HG02623 (cell line): ENCODE measurements at regions not wholly inside any gene's neighbourhood (a gene's known extent, or its start where the extent isn't known, plus 50 kb on each side); places are given as distances from the start of the nearest gene placed in this dataset.

Source experiments
- ATAC-seq: cut with Tn5 transposase; IDR thresholded peaks from one replicate; pipeline ENCODE4 v1.9.1; 2021; ENCODE audit warnings: moderate library complexity; ENCODE audit not compliant: unreplicated experiment

GRCh38 chr5:147162740-147163139, 72.1 kb upstream of the STK32A start:
- ATAC-seq: no peak

DNA sequence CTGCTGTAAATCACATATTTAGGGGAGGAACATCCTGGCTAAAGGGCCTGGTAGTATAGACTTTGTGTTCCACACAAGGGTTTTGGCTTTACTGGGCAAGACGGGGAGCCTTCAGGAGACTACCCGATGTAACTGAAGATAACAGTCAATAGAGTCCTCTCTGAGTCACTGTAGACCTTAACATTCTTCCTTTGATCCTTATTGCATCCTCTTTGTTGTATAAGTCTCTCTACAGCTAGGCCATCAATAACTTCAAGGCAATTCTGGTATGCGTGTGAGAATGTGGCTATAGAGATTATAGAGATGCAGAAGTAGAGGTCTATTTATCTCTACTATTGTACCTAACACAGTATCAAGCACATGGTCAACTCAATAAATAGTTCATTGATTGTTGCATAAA, 67.3 kb upstream of the STK32A start:
- ATAC-seq: no peak

- ATAC-seq: no peak
Measured at GRCh38 chr5:147168578-147169327, 66.1 kb upstream of the STK32A start.

- no peak for ATAC-seq
Measured at GRCh38 chr5:147169399-147169798, 65.4 kb upstream of the STK32A start.

- no peak for ATAC-seq
Measured at GRCh38 chr5:147169901-147170300, 64.9 kb upstream of the STK32A start.

DNA sequence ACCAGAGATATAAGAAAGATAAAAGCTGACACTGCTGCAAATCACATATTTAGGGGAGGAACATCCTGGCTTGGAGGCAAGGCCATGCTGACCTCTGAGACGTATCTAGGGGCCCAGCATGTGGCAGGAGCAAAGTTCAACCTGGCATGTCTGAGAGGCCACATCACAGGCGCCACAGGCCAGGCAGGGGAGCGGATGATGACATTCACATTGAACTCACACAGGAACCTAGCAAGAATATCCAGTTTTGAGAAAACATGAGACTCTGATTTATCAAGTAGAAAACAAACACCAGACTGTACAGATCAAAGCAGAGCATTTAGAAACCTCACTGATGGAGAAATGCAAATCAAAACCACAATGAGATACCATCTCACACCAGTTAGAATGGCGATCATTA, 64.2 kb upstream of the STK32A start:
- peak; percentile 64 for ATAC-seq

- no peak for ATAC-seq
Measured at GRCh38 chr5:147174671-147175265, 60.1 kb upstream of the STK32A start.

DNA sequence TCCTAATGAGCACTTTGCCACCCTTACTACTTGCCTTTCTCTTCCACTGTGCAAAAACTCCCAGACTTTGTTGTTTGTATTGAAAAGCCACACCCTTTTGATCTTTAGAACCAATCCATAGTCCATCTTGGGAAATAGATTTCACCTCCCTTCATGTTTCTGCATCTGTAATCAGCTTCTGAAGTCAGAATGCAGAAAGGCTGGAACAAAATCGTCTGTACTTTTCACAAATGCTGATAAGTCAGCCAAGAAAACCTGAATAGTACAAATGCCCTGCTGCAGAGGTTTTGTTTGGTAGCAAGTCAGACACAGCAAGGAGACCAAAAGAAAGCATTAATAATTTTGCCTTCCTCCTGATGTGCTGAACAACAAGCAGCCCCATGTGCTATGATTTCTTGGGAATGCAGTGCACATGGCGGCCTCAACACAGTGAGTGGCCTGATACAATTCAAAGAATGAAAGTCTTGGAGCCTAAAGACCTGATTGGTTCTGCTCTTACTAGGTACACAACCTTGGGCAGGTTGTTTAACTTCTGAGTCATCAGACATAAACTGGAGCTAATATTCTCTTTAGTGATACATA, 59.2 kb upstream of the STK32A start:
- ATAC-seq: no peak

- no peak for ATAC-seq
Measured at GRCh38 chr5:147176422-147176821, 58.4 kb upstream of the STK32A start.

- ATAC-seq: no peak
Measured at GRCh38 chr5:147177125-147177840, 57.5 kb upstream of the STK32A start.

DNA sequence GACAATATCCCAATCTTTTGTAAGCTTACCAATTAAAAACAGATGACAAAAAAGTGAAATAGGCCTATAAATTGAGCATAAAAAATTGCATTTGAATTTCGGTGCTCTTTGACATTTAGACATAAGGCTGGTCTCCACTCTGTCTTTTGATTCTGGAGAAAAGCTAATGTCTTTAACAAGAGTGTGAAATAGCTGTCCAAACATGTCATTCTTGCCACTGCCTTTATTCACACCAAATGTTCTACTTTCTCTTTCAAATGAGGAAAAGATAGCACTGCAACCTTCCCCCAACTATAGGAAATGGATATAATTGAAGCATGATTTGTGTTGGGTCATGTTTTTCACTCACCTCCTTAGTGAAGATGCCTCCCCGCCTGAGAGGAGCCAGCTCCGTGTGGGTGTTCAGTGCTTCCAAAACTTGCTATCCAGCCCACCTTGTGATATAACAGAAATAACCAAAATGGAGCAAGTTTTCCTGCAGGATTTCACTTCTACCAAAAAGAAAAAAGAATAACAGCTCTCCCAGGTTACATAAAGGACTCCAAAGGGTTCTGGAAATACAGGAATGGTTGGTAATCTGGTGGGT, 55.2 kb upstream of the STK32A start:
- no peak for ATAC-seq

- no peak for ATAC-seq
Measured at GRCh38 chr5:147180751-147181150, 54.1 kb upstream of the STK32A start.
